HG02642 (cell line): ENCODE measurements at regions not wholly inside any gene's neighbourhood (a gene's known extent, or its start where the extent isn't known, plus 50 kb on each side); places are given as distances from the start of the nearest gene placed in this dataset.

Source experiments
- ATAC-seq: cut with Tn5 transposase; IDR thresholded peaks from one replicate; pipeline ENCODE4 v1.9.1; 2021; ENCODE audit warnings: mild to moderate bottlenecking; ENCODE audit not compliant: unreplicated experiment, poor library complexity

- ATAC-seq, result no peak
Measured at GRCh38 chr5:126210955-126211354, 212.3 kb upstream of the GRAMD2B start.

DNA sequence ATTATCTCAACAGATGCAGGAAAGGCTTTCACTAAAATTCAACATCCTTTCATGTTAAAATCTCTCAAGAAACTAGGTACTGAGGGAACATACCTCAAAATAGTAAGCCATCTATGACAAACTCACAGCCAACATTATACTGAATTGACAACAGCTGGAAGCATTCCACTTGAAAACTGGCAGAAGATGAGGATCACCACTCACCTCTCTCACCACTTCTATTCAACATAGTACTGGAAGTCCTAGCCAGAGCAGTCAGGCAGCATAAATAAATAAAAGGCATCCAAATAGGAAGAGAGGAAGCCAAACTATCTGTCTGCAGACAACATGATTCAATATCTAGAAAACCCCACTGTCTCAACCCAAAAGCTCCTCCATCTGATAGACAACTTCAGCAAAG lies 203.6 kb upstream of the GRAMD2B start:
- no peak for ATAC-seq

- no peak for ATAC-seq
Measured at GRCh38 chr5:126220725-126221124, 202.5 kb upstream of the GRAMD2B start.

DNA sequence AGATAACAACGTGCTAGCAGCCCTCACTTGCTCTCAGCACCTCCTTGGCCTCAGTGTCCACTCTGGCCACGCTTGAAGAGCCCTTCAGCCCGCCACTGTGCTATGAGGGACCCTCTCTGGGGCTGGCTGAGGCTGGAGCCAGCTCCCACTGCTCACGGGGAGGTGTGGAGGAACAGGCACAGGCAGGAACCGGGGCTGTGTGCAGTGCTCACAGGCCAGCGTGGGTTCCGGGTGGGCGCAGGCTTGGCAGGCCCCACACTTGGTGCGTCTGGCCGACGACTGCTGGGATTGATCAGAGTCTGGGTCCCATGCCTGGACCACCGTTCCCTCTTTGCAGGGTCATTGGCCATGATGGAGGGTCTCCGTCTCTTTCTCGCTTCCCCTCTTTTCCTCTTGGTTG lies 194.3 kb upstream of the GRAMD2B start:
- ATAC-seq, result no peak

DNA sequence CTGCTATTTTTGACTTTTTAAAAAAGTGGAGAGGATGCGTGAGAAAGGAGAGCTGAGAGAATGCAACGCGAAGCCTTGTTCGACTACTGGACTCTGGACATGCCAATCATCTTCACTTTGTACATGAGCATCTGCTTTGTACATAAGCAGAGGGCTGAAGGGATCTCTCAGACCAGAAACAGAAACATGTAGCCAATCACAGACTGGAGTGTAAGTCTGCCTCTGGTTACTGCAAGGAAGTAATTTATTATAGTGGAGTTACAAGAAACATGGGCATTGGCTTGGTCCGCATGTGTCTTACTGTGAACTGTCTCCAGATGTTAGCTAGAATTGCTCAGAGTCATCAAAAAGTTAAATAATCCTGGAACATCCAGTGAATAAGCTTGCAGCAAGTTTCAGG lies 190.0 kb upstream of the GRAMD2B start:
- ATAC-seq, result no peak

DNA sequence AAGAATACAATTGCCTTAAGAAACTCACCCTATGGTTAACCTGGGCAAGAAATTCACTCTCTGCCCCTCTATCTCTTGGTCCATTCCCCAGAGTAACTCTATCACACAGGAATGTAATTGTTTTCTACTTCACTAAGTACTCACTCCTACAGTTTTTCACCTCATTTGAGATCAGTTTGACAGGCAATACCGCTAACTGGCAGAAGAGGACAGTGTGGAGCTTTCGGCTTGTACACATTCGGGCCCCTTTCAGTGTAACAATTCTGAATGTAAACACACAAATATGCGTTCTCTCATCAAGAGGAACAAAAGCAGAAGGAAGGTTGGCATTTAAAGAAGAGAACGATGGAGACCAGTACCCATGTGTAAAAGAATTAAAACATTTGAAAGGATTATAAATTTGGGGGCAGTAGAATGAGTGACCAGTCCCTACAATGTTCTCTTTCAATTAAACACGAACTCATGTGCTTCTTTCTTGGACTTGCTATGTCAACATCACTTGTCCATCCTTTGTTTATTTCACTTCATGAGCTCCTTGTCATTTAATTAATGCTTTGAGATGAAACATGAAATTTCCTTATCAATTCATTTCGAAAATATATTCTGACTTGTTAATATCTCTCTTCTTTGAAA lies 188.5 kb upstream of the GRAMD2B start:
- no peak for ATAC-seq

DNA sequence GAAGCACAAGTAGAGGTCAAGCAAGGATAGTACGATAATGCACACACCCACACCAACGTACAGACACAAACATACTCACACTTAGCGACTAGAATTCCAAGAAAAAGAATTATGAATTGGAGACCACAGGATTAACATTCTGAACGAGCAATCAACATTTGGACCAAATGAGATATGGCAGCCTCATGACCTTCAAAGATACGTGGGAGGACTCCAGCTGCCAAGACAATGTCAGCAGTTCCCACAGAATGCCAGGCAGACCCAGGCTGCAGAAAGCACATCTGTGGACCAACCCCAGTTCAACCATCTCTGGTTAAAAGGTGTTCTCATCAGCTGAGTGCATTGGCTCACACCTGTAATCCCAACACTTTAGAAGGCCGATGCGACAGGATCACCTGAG lies 187.6 kb upstream of the GRAMD2B start:
- ATAC-seq, result no peak

DNA sequence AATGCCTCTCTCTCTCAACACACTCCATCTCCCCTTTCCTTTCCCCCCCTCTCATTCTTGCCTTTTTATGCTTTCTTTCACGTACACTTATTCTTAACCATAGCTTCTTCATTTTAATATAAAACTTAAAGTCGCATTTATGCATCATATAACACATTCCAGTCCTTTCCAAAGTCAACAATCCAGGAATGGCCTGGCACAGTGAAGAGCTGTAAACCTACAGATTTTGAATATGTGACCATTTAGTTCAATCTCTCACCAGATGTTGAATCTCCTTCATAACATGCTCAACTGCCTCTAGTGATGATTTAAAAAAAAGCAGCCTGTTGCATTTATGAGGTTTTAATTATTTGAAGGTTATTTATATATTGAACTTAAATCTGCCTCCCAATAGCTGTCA lies 186.2 kb upstream of the GRAMD2B start:
- no peak for ATAC-seq

DNA sequence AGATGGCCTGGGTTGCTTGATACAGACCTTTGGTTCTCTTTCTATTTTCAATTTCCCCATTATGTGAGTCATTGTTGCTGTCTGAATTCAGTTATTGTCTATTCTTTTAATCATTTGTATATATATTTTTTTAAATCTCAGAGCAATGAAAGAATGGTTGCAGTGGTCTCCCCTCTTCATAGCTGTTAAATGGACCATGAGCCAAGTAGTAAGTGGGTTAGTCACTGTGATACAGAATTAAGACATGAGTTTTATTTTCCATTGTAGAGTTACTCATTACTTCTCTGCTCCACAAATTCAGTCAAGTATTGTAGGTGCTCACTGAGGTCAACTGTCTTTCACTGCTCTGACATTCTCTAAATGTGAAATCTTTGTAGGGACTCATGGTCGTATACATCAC lies 174.6 kb upstream of the GRAMD2B start:
- ATAC-seq, result no peak

DNA sequence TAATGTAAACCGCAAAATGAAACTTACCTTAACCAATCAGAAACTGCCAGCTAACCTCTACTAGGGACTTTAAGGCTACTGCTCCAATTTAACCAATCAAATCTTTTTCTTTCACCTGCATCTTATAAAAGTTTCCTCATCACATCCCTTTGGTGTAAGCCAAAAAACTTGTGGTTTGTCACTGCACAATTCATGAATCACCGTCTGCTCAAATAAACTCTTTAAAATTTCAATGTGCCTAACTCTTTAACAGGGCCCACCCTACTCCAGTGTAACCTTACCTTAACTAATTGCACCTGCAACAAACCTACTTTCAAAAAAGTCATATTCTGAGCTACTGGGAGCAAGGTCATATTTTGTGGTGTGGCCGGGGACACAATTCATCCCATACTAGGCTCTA lies 172.2 kb upstream of the GRAMD2B start:
- no peak for ATAC-seq

GRCh38 chr5:126253406-126253805 lies 169.8 kb upstream of the GRAMD2B start:
- ATAC-seq, result no peak

- ATAC-seq, result no peak
Measured at GRCh38 chr5:126263591-126264184, 159.5 kb upstream of the GRAMD2B start.

DNA sequence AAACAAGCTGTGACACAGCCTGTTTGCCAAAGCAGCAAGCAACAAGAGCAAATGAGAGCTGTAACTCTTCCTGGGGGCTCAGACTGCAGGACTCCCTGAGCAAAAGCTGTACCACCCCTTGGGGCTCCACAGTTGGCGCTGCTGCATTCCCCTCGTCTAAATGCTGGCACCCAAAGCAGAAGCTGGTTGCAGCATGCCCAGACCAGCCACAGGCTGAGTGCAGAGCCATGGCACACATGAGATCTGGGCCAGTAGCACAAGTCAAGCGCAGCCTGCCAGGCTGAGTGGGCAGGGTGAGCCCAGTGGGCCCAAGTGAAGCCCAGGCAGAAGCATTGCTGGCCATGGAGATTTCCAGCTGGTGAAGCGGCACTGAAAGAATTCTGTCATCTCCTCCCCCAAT lies 157.3 kb upstream of the GRAMD2B start:
- ATAC-seq, result no peak

DNA sequence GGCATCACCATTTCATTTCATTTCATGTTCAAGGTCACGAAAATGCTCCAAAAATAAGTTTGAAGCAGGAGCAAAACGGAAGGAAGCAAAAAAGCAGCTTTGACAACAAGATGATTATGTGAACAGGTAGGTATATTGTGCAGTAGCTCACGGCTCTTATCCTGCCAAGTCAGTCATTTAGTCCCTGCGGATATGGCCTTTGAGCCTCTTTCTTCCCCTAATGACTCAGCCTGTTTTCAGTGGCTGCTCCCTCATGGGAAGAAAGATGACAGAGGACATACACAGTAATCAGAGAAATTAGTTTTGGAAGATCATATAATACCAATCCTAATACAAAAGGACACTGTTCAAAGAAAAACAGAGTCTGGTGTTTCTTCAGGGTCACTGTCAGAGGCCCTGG lies 155.8 kb upstream of the GRAMD2B start:
- no peak for ATAC-seq

DNA sequence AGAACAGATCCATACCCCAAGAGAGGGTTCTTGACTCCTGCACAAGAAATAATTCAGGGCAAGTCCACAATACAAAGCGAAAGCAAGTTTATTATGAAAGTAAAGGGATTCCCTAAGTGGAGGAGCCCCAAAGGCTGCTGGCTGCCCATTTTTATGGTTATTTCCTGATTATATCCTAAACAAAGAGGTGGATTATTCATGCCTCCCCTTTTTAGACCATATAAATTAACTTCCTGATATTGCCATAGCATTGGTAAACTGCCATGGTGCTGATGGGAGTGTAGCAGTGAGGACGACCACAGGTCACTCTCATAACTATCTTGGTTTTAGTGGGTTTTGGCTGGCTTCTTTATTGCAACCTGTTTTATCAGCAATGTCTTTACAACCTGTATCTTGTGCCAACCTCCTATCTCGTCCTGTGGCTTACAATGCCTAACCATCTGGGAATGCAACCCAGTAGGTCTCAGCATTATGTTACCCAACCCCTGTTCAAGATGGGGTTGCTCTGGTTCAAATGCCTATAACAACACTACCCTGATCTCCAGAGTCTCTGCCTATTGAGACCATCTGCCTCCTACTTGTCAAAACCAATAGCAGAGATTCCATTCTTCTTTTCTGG lies 154.4 kb upstream of the GRAMD2B start:
- ATAC-seq, result no peak

DNA sequence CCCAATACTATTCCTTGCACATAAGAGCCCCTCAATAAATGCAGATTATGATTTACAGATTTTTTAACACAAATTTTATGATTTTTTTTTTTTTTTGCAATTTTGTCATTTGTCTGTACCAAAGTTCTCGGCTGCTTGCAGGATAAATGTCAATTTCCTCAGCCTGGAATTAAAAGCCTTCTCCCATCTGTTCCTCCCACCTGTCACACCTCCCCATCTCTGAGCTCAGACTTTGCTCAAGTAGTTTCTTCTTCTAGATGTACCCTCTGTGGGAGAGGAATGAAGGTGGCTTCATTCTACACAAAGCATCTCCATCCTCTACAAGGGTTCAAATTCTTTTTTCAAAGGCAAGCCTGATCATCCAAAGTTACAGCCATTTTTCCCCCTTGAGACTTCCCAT lies 153.7 kb upstream of the GRAMD2B start:
- ATAC-seq, result no peak

DNA sequence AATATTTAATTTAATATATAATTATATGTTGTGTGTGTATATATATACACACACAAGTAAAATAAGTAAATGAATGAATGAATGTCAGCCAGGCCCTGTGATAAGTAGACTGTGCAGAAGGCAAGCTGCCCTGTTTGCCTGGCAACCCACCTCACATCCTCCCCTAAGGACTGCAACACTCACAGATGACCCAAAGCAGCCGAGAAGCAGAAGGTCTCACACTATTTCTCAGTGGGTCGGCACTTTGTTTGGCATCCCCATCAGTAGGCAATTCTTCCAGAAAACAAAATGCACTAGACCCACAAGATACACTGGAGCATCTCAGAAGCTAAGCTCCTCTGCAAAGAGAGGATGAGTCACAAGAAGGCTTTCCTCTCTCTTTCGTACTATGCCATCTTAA lies 152.1 kb upstream of the GRAMD2B start:
- no peak for ATAC-seq

- ATAC-seq, result no peak
Measured at GRCh38 chr5:126274076-126274762, 149.0 kb upstream of the GRAMD2B start.

DNA sequence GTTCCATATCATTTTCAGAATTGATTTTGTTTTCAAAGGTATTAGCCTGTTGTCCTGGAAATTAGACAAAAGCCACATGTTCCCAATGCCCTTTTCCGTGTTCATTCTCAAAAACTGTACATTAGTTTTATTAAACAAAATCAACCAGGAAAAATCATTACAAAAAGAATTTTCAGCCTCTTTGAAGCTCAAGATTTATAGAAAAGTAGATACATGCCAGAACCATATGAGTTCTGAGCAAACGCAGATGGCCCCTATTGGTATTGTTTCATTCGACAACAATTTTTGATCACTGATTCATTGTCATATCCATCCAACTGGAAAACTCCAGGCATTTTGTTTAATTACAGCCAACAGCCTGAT lies 148.5 kb upstream of the GRAMD2B start:
- no peak for ATAC-seq

DNA sequence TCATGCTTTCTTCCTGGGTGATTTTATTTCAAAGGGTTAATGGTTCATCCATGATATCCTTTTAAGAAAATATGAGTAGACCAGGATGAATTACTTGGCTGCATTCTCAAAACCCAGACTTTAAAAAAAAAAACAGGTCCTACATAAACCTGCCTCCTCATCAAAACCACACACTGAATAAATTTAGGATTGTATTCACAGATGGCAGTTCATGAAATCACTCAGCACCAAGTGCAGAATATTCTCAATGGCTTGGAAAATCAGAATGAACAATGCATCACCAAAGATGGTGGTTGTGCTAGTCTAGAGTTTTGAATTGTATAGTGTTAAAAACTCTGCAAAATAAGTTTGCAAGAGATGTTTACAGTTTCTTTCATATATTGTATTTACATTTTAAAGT lies 145.4 kb upstream of the GRAMD2B start:
- no peak for ATAC-seq

GRCh38 chr5:126280343-126280742 lies 142.9 kb upstream of the GRAMD2B start:
- ATAC-seq, result no peak

- ATAC-seq, result no peak
Measured at GRCh38 chr5:126280846-126281245, 142.4 kb upstream of the GRAMD2B start.
